ENCODE measurements at regions not wholly inside any gene's neighbourhood (a gene's known extent, or its start where the extent isn't known, plus 50 kb on each side); places are given as distances from the start of the nearest gene placed in this dataset.

DNA sequence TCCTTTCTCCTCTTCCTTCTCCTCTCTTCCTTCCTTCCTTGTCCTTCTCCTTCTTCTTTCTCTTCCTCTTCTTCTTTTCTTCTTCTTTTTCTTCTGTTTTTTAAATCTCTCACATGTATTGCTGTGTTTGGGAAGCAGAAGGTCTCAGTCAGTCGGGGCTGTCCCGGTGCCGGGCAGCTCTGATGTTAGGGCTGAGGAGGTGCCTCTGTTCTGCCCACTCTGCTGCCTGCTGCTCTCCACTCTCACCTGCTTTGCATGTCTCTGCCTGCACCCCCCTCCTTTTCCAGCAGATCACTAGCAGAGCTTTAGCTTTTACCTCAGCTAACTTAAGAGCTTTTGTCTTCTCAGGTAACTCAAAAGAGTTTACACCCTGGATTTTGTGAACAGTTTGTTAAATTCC lies 276.6 kb downstream of the CHRM3 start (continued):
- no peak for TF ChIP-seq RAD21 (conservative IDR thresholded peaks at IDR 0.05 in 1 of 2, IDR thresholded peaks at IDR 0.05 in 1 of 2)
- TF ChIP-seq, protein P1, sequence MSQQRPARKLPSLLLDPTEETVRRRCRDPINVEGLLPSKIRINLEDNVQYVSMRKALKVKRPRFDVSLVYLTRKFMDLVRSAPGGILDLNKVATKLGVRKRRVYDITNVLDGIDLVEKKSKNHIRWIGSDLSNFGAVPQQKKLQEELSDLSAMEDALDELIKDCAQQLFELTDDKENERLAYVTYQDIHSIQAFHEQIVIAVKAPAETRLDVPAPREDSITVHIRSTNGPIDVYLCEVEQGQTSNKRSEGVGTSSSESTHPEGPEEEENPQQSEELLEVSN (IDR thresholded peaks at IDR 0.05; ENCODE audit: borderline replicate concordance, low read depth), result no peak
- TF ChIP-seq CBX8 (IDR thresholded peaks at IDR 0.05), result no peak
- TF ChIP-seq, protein P2, sequence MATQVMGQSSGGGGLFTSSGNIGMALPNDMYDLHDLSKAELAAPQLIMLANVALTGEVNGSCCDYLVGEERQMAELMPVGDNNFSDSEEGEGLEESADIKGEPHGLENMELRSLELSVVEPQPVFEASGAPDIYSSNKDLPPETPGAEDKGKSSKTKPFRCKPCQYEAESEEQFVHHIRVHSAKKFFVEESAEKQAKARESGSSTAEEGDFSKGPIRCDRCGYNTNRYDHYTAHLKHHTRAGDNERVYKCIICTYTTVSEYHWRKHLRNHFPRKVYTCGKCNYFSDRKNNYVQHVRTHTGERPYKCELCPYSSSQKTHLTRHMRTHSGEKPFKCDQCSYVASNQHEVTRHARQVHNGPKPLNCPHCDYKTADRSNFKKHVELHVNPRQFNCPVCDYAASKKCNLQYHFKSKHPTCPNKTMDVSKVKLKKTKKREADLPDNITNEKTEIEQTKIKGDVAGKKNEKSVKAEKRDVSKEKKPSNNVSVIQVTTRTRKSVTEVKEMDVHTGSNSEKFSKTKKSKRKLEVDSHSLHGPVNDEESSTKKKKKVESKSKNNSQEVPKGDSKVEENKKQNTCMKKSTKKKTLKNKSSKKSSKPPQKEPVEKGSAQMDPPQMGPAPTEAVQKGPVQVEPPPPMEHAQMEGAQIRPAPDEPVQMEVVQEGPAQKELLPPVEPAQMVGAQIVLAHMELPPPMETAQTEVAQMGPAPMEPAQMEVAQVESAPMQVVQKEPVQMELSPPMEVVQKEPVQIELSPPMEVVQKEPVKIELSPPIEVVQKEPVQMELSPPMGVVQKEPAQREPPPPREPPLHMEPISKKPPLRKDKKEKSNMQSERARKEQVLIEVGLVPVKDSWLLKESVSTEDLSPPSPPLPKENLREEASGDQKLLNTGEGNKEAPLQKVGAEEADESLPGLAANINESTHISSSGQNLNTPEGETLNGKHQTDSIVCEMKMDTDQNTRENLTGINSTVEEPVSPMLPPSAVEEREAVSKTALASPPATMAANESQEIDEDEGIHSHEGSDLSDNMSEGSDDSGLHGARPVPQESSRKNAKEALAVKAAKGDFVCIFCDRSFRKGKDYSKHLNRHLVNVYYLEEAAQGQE (IDR thresholded peaks at IDR 0.05), result no peak
- TF ChIP-seq TP53 (CRISPR knock-in tag; IDR thresholded peaks at IDR 0.05), result no peak
- no peak for TF ChIP-seq HOXA7 (CRISPR knock-in tag; IDR thresholded peaks at IDR 0.05)

DNA sequence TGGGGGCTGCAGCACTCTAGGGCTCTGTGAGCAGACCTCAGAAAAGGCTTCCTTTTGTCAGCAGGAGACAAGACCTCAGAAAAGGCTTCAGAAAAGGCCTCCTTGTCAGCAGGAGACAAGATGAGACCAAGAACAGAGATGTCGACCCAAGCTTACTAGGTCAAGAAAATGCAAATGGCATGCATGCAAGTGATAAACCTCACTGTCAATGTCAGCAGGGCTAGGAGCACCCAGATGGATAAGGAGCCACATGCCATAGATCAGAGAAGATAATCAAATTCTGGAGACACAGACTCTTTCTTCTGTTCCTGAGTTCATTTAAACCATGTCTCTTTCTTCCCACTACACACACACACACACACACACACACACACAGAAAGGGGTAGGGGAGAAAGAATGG lies 285.9 kb downstream of the CHRM3 start:
- H3K4me1 ChIP-seq, result no peaks in the 10 kb centered on the region
- H3K27ac ChIP-seq, result no peak overlapping the region
- ChIA-PET CTCF (no interaction called here), POLR2A (no interaction called here)
- DNase-seq (ENCODE audit: low read depth in 1 of 2, low spot score in 1 of 2), result no peak
- no peaks in the 10 kb centered on the region for H3K9me3 ChIP-seq
- 11% methylated on average over 1 of the region's 1 CpG for WGBS (ENCODE audit: missing lambda C conversion rate)
- H3K4me3 ChIP-seq, result no peak overlapping the region
- no peak overlapping the region for H3K4me2 ChIP-seq
- no peak for TF ChIP-seq POLR2AphosphoS2 (conservative IDR thresholded peaks at IDR 0.05; ENCODE audit: low read length)
- no peak for TF ChIP-seq RNF2 (IDR thresholded peaks at IDR 0.05; ENCODE audit: borderline replicate concordance, low read depth)
- TF ChIP-seq, protein P3, sequence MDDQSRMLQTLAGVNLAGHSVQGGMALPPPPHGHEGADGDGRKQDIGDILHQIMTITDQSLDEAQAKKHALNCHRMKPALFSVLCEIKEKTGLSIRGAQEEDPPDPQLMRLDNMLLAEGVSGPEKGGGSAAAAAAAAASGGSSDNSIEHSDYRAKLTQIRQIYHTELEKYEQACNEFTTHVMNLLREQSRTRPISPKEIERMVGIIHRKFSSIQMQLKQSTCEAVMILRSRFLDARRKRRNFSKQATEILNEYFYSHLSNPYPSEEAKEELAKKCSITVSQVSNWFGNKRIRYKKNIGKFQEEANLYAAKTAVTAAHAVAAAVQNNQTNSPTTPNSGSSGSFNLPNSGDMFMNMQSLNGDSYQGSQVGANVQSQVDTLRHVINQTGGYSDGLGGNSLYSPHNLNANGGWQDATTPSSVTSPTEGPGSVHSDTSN (IDR thresholded peaks at IDR 0.05), result no peak
- no peak for TF ChIP-seq NR3C1 (IDR thresholded peaks at IDR 0.05)
- no peak for TF ChIP-seq POLR2A (IDR thresholded peaks at IDR 0.05; ENCODE audit: low read length)
- no peak for TF ChIP-seq EHMT2 (IDR thresholded peaks at IDR 0.05; ENCODE audit: low read depth)
- TF ChIP-seq JUNB (IDR thresholded peaks at IDR 0.05), result no peak
- TF ChIP-seq, protein P4, sequence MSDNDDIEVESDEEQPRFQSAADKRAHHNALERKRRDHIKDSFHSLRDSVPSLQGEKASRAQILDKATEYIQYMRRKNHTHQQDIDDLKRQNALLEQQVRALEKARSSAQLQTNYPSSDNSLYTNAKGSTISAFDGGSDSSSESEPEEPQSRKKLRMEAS (IDR thresholded peaks at IDR 0.05), result no peak
- TF ChIP-seq MYC (IDR thresholded peaks at IDR 0.05; ENCODE audit: borderline replicate concordance, low read length), result no peak
- ATAC-seq, result no peak
- no peak for FAIRE-seq

DNA sequence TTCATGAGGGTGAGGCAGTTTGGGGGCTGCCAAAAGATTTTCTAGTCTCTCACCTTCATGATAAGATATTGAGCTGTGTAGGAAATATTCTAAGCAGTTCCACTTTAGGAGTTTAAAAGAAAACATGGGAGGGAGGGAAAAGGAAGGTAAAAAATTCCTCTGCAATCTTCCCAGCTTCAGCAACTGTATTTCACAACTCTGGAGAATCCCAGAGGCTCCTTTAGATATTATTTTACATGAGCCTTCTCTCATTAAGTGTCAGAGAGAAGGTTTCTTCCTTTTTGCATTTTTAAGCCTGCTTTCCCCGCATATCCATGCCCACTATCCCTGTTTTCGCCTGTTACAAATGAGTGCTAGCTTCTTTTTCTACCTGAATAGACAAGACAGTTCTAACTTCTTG lies 289.4 kb downstream of the CHRM3 start:
- ATAC-seq (no peak), DNase-seq (ENCODE audit: low read depth in 1 of 2, low spot score in 1 of 2) (no peak), FAIRE-seq (no peak)
- Histone ChIP-seq H3K27ac (no peak overlapping the region), H3K4me1 (no peaks in the 10 kb centered on the region), H3K4me3 (no peak overlapping the region), H3K9me3 (no peaks in the 10 kb centered on the region), H3K4me2 (no peak overlapping the region)
- WGBS (ENCODE audit: missing lambda C conversion rate), result 36% methylated on average over 2 of the region's 2 CpGs
- POLR2A ChIA-PET, result no interaction called here
- no peak for TF ChIP-seq GATA3 (IDR thresholded peaks at IDR 0.05; ENCODE audit: borderline replicate concordance)
- no peak for TF ChIP-seq JUNB (IDR thresholded peaks at IDR 0.05)
- TF ChIP-seq HEYL (CRISPR knock-in tag; IDR thresholded peaks at IDR 0.05), result no peak
- TF ChIP-seq, protein P5, sequence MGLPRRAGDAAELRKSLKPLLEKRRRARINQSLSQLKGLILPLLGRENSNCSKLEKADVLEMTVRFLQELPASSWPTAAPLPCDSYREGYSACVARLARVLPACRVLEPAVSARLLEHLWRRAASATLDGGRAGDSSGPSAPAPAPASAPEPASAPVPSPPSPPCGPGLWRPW (IDR thresholded peaks at IDR 0.05), result no peak
- no peak for TF ChIP-seq EHF (CRISPR knock-in tag; IDR thresholded peaks at IDR 0.05)
- no peak for TF ChIP-seq CBX8 (IDR thresholded peaks at IDR 0.05)
- TF ChIP-seq RCOR1 (IDR thresholded peaks at IDR 0.05; ENCODE audit: low read depth, low read length), result no peak
- CTCF ChIA-PET, result interaction anchor here (0.9 to 1.4 kb wide), 2 partner anchors 9 to 12 kb away, joined by 3 read pairs; no protein-coding TSS in a partner anchor

All from A549 (cell line).